GM13976 (cell line): ENCODE measurements at regions not wholly inside any gene's neighbourhood (a gene's known extent, or its start where the extent isn't known, plus 50 kb on each side); places are given as distances from the start of the nearest gene placed in this dataset.
A peak's percentile ranks its signal among the peaks of the same experiment; 100 is the strongest.

Source experiments
- DNase-seq: peaks from one replicate; pipeline ENCODE4 v3.0.0; 2012; ENCODE audit warnings: low spot score
- CTCF ChIP-seq: IDR thresholded peaks from 2 replicates; pipeline ENCODE4 v1.5.1; 2012; ENCODE audit warnings: borderline replicate concordance, mild to moderate bottlenecking; ENCODE audit not compliant: insufficient read depth; ENCODE audit errors: extremely low read depth, missing control alignments, control extremely low read depth
- in situ Hi-C: fragments of 300-500 bp; cut with MboI; formaldehyde crosslinking; loops from one replicate; pipeline ENCODE4 v1.12.0; 2022; ENCODE audit warnings: low sequenced_read_pairs, mixed read lengths, inconsistent platforms; ENCODE audit not compliant: unreplicated experiment

- in situ Hi-C loops: no loop called here
- DNase-seq: peak; percentile 64
- TF ChIP-seq CTCF: peak; percentile 39
Observed at GRCh38 chr17:33964344-33964979, 290.6 kb upstream of the CCL2 start.

GRCh38 chr17:33966410-33967059, 288.6 kb upstream of the CCL2 start:
- in situ Hi-C loops: no loop called here

GRCh38 chr17:33967608-33968349, 287.3 kb upstream of the CCL2 start:
- in situ Hi-C loops: no loop called here
- TF ChIP-seq CTCF: no peak
- DNase-seq: no peak

More at GRCh38 chr17:33966410-33967059, 288.6 kb upstream of the CCL2 start:
- no peak for DNase-seq
- no peak for TF ChIP-seq CTCF

GRCh38 chr17:33968350-33969044, 286.6 kb upstream of the CCL2 start:
- in situ Hi-C loops: no loop called here
- DNase-seq: peak; percentile 27
- TF ChIP-seq CTCF: no peak

GRCh38 chr17:33970279-33970678, 284.8 kb upstream of the CCL2 start:
- in situ Hi-C loops: no loop called here
- no peak for TF ChIP-seq CTCF
- DNase-seq: no peak

GRCh38 chr17:33972763-33973162, 282.3 kb upstream of the CCL2 start:
- DNase-seq: no peak
- TF ChIP-seq CTCF: no peak
- in situ Hi-C loops: no loop called here
